NCI-H446 treated with DMSO at 0.1 percent for 48 hours (cell line): ENCODE measurements at regions not wholly inside any gene's neighbourhood (a gene's known extent, or its start where the extent isn't known, plus 50 kb on each side); places are given as distances from the start of the nearest gene placed in this dataset.
A peak's percentile ranks its signal among the peaks of the same experiment; 100 is the strongest.

Source experiments
- DNase-seq: peaks from one replicate; lab custom pipeline; 2025; lab: John Stamatoyannopoulos, UW

- DNase-seq = no peak
Measured at GRCh38 chr11:111148121-111148520, 97.4 kb upstream of the POU2AF2 start.

GRCh38 chr11:111137846-111138245 is 107.7 kb upstream of the POU2AF2 start:
- DNase-seq = peak; percentile 52

DNA sequence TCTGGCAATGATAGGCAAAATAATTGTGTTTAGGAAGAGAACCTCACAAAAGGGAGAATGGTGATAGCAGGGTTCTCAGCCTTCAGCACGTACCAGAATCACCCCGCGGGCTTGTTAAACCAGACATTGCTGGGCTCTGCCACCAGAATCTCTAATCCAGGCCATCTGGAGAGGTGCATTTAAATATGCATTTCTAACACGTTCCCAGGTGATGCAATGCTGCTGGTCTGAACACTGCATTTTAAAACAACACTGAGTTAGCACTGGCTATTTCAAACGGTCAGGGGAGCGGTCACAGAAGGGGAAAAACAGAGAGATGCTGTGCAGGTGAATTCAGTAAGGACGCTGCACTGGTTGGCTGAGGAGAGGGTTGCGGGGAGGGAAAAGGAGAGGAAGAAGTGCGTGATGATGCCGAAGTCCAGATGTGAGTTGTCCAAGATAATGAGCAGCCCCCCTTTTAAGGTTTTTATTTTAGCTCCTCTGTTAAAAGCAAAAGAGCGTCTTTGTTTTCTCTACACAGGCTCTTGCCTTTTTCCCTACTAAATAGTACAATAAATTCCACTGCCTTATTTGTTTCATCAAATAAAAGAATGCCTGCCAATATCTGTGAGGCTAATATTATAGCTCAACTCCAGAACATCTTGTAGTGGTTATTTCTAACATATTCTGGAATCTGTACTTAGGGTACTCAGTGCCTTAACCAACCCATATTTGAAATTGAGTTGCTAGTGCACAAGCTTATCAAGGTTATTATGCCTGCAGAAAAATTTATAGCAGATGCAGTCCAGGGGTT is 109.6 kb upstream of the POU2AF2 start:
- no peak for DNase-seq

DNA sequence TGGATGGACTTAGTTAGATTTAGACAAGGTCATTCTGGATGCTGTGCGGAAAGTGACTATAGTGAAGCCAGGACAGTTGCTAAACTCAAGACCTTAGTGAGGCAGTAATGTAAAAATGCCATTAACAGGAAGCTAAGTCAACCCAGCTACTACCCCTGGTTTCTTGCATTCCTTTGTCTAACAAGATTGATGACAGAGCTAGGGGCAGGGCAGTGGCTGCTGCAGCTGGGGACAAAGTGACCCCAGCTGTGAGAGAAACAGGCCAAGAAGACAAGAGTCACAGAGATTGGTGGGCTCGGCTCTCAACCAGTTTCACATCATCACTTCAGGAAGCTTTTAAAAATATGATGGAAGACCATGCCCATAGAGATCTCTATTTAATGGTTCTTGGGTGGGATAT is 110.4 kb upstream of the POU2AF2 start:
- DNase-seq = no peak

DNA sequence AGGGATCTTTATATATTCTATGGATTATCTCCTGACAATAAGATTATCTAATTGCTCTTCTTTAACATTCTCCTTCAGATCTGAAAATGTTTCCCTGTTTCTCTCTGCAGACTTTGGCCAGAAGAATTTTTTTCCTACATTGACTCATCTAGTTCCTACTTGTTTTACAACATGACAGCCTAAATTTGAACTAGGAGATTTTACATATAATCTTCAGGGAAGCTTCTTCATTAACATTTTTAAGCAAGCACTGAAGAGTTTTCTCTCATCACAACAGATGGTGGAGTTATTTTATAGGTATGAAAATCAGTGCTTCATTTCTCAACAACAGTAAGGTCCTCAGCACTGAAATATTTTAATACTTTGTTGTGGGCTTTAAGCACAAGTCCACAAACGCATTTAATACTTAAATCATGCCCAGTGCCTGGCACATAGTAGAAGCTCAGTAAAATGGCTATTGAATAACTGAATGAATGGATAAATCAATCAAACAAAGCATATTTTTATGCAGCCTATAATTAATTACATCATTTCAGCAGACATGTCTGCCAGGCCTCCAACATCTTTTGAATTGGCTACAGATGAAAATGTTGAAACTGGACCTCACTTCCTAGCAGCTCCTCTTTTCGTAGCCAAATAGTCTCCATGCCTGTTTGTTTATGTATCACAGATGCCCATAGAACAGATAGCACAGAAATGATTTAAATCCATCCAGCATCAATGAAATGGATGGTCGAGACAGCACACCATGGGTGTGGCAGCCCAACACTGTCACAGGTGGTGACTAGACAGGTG is 117.3 kb upstream of the POU2AF2 start:
- no peak for DNase-seq

DNA sequence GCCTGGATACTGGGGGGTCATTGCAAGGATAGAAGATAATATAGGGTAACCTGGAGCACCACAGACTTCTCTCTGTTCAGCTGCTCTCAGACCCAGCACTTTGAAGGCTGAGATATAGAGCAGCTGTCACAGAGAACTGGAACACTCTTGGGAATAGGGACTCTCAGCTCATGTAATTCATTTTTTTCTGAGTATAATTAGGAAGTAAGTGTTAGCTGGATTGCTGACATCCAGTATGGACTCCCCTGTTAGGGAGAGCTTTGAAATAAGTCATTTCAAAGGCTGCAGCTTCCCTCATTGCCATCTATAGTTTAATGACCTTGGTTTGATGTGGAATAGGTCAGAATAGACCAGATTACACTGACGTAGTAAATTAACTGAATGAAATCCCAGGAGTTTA is 120.8 kb upstream of the POU2AF2 start:
- DNase-seq = no peak

DNA sequence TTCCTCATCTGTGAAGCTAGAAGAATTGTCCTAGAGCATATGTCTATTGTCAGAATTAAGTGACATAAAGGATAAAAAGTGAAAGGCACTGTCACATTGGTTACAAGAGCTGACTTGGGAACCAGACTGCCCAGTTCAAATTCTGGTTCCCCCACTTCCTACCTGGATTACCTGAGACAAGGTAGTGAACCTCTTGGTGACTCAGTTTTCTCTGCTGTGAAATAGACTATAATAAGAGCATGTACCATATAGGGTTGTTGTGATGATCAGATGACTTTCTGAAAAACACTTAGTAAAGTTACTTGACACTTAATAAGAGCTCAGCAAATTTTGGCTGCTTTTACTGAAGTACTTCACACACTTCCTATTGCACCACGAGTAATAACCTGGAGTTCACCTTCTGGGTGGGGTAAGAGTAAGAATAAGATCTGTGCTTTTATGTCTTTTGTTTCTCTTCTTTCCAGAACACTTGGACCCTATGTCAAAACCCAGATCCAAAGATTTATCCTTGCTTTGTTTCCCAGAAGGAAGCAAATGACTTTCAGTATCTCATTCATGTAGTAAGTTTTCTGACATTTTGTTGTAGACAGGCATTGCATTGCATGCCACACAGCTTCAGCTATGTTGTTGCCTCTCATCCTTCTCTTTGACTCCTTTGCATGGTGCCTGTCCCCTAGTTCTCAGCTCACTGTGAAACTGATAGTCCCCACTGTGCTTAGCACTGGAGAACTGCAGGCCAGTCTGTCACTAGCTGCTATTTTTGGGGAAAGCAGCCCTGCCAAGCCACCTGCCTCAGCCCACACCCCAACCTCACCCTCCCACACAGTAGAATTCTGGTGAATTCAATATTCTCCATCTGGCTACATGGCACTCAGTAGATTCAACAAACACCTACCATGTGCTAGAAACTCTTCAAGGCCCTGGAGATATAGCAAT is 121.8 kb upstream of the POU2AF2 start:
- DNase-seq = no peak

- DNase-seq = no peak
Measured at GRCh38 chr11:111120696-111121302, 124.7 kb upstream of the POU2AF2 start.

- DNase-seq = no peak
Measured at GRCh38 chr11:111120161-111120560, 125.4 kb upstream of the POU2AF2 start.

DNA sequence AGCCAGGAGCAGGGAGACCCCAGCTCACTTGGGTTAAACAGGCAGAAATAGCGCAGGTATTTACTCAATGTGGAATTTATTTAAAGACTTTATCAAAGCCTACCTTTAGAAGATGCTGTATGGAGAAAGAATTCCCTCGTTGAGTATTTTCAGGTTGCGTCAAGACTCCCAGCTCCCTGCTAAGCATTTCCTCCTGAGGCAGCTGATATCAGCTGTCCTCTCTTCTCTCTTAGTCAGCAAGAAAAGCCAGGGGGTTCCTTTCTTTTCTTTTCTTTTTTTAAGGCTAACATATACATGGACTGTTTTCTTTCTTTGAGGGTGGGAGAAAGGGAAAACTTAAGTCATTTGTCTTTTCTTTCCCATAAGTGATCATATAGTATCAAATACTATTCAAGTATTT is 125.8 kb upstream of the POU2AF2 start:
- no peak for DNase-seq

- no peak for DNase-seq
Measured at GRCh38 chr11:111115890-111116289, 129.6 kb upstream of the POU2AF2 start.

GRCh38 chr11:111114091-111114490 is 131.4 kb upstream of the POU2AF2 start:
- DNase-seq = no peak

GRCh38 chr11:111112614-111113013 is 132.9 kb upstream of the POU2AF2 start:
- DNase-seq = no peak

DNA sequence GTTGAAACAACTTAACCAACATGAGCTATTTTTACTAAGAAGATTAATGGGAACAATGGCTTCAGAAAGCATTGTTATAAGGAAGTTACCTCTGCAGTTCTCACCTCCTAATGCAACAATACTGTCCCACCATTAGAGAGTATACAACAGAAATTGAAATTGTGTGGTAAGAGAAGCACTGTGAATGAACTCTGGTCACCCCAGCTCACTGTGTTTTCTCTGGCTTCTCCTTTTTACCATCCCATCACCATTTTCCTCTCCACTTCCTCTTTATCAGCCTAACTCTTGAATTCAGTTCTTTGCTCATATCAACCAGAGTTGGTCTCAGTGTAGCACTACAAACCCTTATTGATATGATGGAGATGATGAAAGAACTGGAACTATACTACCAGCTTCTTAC is 138.0 kb upstream of the POU2AF2 start:
- DNase-seq = no peak

DNA sequence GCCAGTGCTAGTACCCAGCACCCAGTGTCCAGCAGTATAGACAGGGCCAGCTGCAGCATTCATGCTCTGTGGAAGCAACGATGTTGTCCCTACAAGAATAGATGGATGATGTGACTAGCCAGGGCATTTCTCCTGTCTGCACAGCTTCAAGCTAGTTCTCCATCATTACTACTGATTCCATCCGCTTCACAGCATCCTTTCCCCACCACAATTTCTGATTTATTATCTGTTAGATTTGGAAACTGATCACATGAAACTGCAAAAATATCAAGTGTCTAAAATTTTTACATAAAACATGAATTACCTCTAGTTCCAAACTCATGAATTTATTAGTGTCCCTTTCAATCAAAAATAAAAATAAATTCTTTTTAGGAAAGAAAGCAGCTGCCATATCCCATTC is 138.9 kb upstream of the POU2AF2 start:
- DNase-seq = no peak

DNA sequence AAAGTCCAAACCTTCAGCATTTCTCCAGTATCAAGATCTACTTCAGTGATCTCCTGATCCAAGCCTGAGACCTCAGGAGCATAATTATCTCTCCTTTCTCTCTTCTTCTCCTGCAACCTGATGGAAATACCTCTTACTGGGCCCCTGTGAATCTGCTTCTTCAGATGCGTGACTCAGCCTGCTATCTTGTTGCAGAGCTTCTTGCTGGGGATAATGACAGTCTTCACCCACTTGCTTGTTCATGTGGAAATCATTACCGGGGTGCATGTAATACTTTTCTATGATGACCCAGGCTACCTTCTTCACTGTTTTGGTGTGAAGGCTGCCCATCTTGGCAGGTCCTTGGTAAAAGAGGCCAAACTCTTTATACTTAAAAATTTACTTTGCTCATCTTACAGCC is 140.0 kb upstream of the POU2AF2 start:
- DNase-seq = no peak

DNA sequence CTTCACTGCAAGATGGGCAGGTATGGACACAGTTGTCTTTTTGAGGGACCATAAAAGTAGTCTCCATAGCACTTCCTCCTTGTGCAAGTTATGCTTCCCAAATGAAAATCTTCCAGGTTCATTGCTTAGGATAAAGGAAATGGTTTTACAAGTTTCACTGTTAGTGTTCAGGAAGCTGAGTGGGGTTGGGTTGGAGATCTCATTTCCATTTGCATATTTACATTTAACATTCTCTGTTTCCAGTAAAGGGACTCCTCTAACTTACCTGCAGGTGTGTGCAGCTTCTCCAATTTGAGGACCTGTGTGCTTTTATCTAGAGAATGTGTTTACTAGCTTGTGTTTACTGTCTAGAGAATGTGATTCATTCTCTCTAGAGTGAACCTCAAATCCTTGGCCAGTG is 141.3 kb upstream of the POU2AF2 start:
- DNase-seq = no peak

- DNase-seq = no peak
Measured at GRCh38 chr11:111101881-111102280, 143.6 kb upstream of the POU2AF2 start.

GRCh38 chr11:111099028-111099713 is 146.4 kb upstream of the POU2AF2 start:
- no peak for DNase-seq

GRCh38 chr11:111098091-111098490 is 147.4 kb upstream of the POU2AF2 start:
- DNase-seq = no peak

- no peak for DNase-seq
Measured at GRCh38 chr11:111097191-111097590, 148.3 kb upstream of the POU2AF2 start.
